ENCODE measurements at regions not wholly inside any gene's neighbourhood (a gene's known extent, or its start where the extent isn't known, plus 50 kb on each side); places are given as distances from the start of the nearest gene placed in this dataset.
"Not testable (repeated sequence)": the region's sequence is repeated elsewhere in the genome, so short reads cannot be mapped to it uniquely, and the experiment has no call there.

GRCh38 chr15:20305015-20305465, 236.6 kb downstream of the GOLGA6L6 start:
- not testable (repeated sequence) for TF ChIP-seq CTCF (conservative IDR thresholded peaks at IDR 0.05; ENCODE audit: low read depth, low read length); FOS (IDR thresholded peaks at IDR 0.05; ENCODE audit: low read depth, low read length); NFE2L2 (IDR thresholded peaks at IDR 0.05; ENCODE audit: low read depth, low read length); CEBPB (IDR thresholded peaks at IDR 0.05; ENCODE audit: low read depth, low read length); POLR2A (IDR thresholded peaks at IDR 0.05; ENCODE audit: low read depth, low read length); RAD21 (IDR thresholded peaks at IDR 0.05; ENCODE audit: low read length); SMC3 (IDR thresholded peaks at IDR 0.05; ENCODE audit: low read depth, low read length); USF2 (IDR thresholded peaks at IDR 0.05; ENCODE audit: low read depth, low read length); RFX5 (IDR thresholded peaks at IDR 0.05; ENCODE audit: low read depth, low read length); CHD1 (IDR thresholded peaks at IDR 0.05; ENCODE audit: low read depth, low read length); MXI1 (IDR thresholded peaks at IDR 0.05; ENCODE audit: borderline replicate concordance, low read depth, low read length); ELK1 (IDR thresholded peaks at IDR 0.05; ENCODE audit: borderline replicate concordance, low read depth, low read length)
